Mucosa of descending colon (tissue), 3 donors: ENCODE measurements at regions not wholly inside any gene's neighbourhood (a gene's known extent, or its start where the extent isn't known, plus 50 kb on each side); places are given as distances from the start of the nearest gene placed in this dataset.

Source experiments
- ATAC-seq: fragments of 200-7000 bp; cut with Tn5 transposase; one replicate; pipeline ENCODE4 v1.9.1; 2020; ENCODE audit warnings: mild to moderate bottlenecking, moderate library complexity
- DNase-seq, 3 donors: peaks; one replicate each; pipeline ENCODE4 v3.0.0-alpha.2; 2020
- H3K36me3 ChIP-seq: fragments of 200-600 bp; one replicate; pipeline ENCODE4 v1.8.0; 2021; ENCODE audit warnings: low read depth, mild to moderate bottlenecking
- H3K4me1 ChIP-seq: fragments of 200-600 bp; one replicate; pipeline ENCODE4 v1.8.0; 2021; ENCODE audit warnings: low read depth, mild to moderate bottlenecking
- H3K4me3 ChIP-seq: fragments of 200-600 bp; one replicate; pipeline ENCODE4 v1.8.0; 2021; ENCODE audit warnings: mild to moderate bottlenecking
- H3K9me3 ChIP-seq: fragments of 200-600 bp; one replicate; pipeline ENCODE4 v1.8.0; 2021; ENCODE audit warnings: mild to moderate bottlenecking
- CTCF ChIP-seq: fragments of 200-600 bp; IDR thresholded peaks from one replicate; pipeline ENCODE4 v1.8.0; 2022; ENCODE audit warnings: antibody characterized with exemption, mild to moderate bottlenecking
- intact Hi-C, 2 donors: fragments of 100-400 bp; cut with DNase I in 1 of 2; cut with micrococcal nuclease in 1 of 2; formaldehyde crosslinking; loops; one replicate each; pipeline versions ENCODE4 v1.11.0 to v1.11.1; 2022; cut with DNase I, micrococcal nuclease
- donor health status: DM: no; HTN: no; CAD: no; lungs with moderate emphysema.
- donor health status: DM: no; HTN: no; CAD: no.
- donor health status: DM: no; HTN: yes; CAD: no.

DNA sequence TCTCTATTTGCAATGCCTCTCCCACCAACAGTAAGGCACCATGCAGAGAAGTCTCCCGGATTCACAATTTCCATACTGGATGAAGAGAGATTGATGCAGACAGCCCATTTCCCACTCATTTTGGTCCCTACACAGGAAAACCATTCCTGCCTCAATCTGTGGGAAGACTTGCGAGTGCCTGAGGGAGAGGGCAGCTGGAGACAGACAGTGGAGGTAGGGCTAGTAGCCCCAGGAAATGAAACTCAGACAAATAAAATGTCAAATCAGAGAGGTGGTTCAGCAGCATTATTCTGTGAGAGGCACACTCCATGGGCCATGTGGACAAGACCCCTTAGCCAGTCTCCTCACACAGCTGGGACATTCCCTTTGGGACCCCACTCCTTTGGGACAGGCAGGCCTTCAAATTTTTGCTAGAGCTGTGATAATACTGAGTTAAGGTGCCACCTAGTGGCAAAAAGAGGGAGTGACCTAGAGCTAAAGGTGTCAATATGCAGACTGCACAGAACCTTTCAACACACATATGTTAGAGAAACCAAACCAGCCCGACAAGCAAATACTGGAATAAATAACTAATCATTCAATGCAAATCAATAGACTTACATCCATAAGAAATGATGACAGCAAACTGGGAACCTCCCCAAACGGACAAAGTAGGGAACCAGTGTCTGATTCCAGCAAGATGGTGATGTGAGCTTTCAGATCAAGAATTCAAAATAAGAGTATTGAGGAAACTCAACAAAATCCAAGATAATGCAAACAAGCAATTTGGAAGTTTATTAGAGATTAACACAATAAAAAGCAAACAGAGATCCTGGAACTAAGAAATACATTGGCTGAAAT, 1865.3 kb upstream of the AGA start:
- Histone ChIP-seq H3K36me3 (no peaks in the 10 kb centered on the region), H3K4me3 (no peak overlapping the region), H3K9me3 (no peaks in the 10 kb centered on the region), H3K4me1 (no peaks in the 10 kb centered on the region)
- TF ChIP-seq CTCF: no peak
- ATAC-seq (peak; percentile 48), DNase-seq (peak in 1 of 3 donors; percentile 72)
- intact Hi-C loops: no loop called here

- Histone ChIP-seq H3K36me3 (no peaks in the 10 kb centered on the region), H3K4me1 (no peaks in the 10 kb centered on the region), H3K9me3 (no peaks in the 10 kb centered on the region), H3K4me3 (no peak overlapping the region)
- intact Hi-C loops: no loop called here
- ATAC-seq (no peak), DNase-seq (no peak)
- TF ChIP-seq CTCF: no peak
Observed at GRCh38 chr4:179313823-179314222, 1871.6 kb upstream of the AGA start.

- no peak for DNase-seq
- Histone ChIP-seq H3K9me3 (no peaks in the 10 kb centered on the region), H3K4me3 (no peak overlapping the region), H3K36me3 (no peaks in the 10 kb centered on the region), H3K4me1 (no peaks in the 10 kb centered on the region)
- ATAC-seq: no peak
- TF ChIP-seq CTCF: no peak
- intact Hi-C loops: no loop called here
Observed at GRCh38 chr4:179325181-179325580, 1882.9 kb upstream of the AGA start.

GRCh38 chr4:179328627-179329026, 1886.4 kb upstream of the AGA start:
- Histone ChIP-seq H3K4me1 (no peaks in the 10 kb centered on the region), H3K4me3 (no peak overlapping the region), H3K36me3 (no peaks in the 10 kb centered on the region), H3K9me3 (no peaks in the 10 kb centered on the region)
- intact Hi-C loops: no loop called here
- no peak for ATAC-seq
- TF ChIP-seq CTCF: no peak
- no peak for DNase-seq

- ATAC-seq: no peak
Observed at GRCh38 chr4:179331362-179331761, 1889.1 kb upstream of the AGA start.

More at GRCh38 chr4:179331362-179331761, 1889.1 kb upstream of the AGA start:
- DNase-seq: no peak
- Histone ChIP-seq H3K36me3 (no peaks in the 10 kb centered on the region), H3K9me3 (no peaks in the 10 kb centered on the region), H3K4me1 (no peaks in the 10 kb centered on the region), H3K4me3 (no peak overlapping the region)
- no peak for TF ChIP-seq CTCF
- intact Hi-C loops: no loop called here
